CD4-positive, alpha-beta T cell treated with Interleukin-17A for 1 hour (primary cell): ENCODE measurements at regions not wholly inside any gene's neighbourhood (a gene's known extent, or its start where the extent isn't known, plus 50 kb on each side); places are given as distances from the start of the nearest gene placed in this dataset.
"Not testable (repeated sequence)": the region's sequence is repeated elsewhere in the genome, so short reads cannot be mapped to it uniquely, and the experiment has no call there.

ENCODE experiments used
- DNase-seq: peaks from one replicate; pipeline ENCODE4 v3.0.0-alpha.2; 2020

- no peak for DNase-seq
These were observed 110.3 kb upstream of the EYA4 start for GRCh38 chr6:133130863-133131262.

GRCh38 chr6:133131621-133132465 is 109.3 kb upstream of the EYA4 start:
- DNase-seq: no peak

GRCh38 chr6:133132466-133132971 is 108.6 kb upstream of the EYA4 start:
- DNase-seq: no peak

- DNase-seq: no peak
These were observed 104.8 kb upstream of the EYA4 start for GRCh38 chr6:133136177-133136880.

GRCh38 chr6:133147470-133148184 is 93.5 kb upstream of the EYA4 start:
- DNase-seq: not testable (repeated sequence)

- no peak for DNase-seq
These were observed 84.5 kb upstream of the EYA4 start for GRCh38 chr6:133156689-133157088.

GRCh38 chr6:133157995-133158394 is 83.2 kb upstream of the EYA4 start:
- no peak for DNase-seq

GRCh38 chr6:133159255-133159795 is 81.8 kb upstream of the EYA4 start:
- DNase-seq: no peak

GRCh38 chr6:133160536-133160935 is 80.6 kb upstream of the EYA4 start:
- no peak for DNase-seq

GRCh38 chr6:133165235-133165634 is 75.9 kb upstream of the EYA4 start:
- no peak for DNase-seq

- DNase-seq: no peak
These were observed 74.4 kb upstream of the EYA4 start for GRCh38 chr6:133166766-133167165.

- no peak for DNase-seq
These were observed 71.3 kb upstream of the EYA4 start for GRCh38 chr6:133169901-133170300.

GRCh38 chr6:133170602-133171001 is 70.6 kb upstream of the EYA4 start:
- no peak for DNase-seq

GRCh38 chr6:133171989-133172604 is 69.1 kb upstream of the EYA4 start:
- DNase-seq: no peak

- no peak for DNase-seq
These were observed 67.9 kb upstream of the EYA4 start for GRCh38 chr6:133173276-133173675.

GRCh38 chr6:133179481-133179880 is 61.7 kb upstream of the EYA4 start:
- DNase-seq: no peak

GRCh38 chr6:133183691-133184090 is 57.5 kb upstream of the EYA4 start:
- DNase-seq: no peak

GRCh38 chr6:133184798-133185372 is 56.3 kb upstream of the EYA4 start:
- no peak for DNase-seq

GRCh38 chr6:133185731-133186130 is 55.4 kb upstream of the EYA4 start:
- DNase-seq: no peak

- DNase-seq: no peak
These were observed 54.0 kb upstream of the EYA4 start for GRCh38 chr6:133187114-133187513.

GRCh38 chr6:133187657-133188453 is 53.3 kb upstream of the EYA4 start:
- no peak for DNase-seq
